NCI-H1694 treated with DMSO at 0.1 percent for 48 hours (cell line): ENCODE measurements at regions not wholly inside any gene's neighbourhood (a gene's known extent, or its start where the extent isn't known, plus 50 kb on each side); places are given as distances from the start of the nearest gene placed in this dataset.
"Not testable (repeated sequence)": the region's sequence is repeated elsewhere in the genome, so short reads cannot be mapped to it uniquely, and the experiment has no call there.

ENCODE experiments used
- DNase-seq: peaks from one replicate; lab custom pipeline; 2025; lab: John Stamatoyannopoulos, UW

- no peak for DNase-seq
Observed at GRCh38 chr4:117801756-117802155, 232.5 kb upstream of the NDST3 start.

DNA sequence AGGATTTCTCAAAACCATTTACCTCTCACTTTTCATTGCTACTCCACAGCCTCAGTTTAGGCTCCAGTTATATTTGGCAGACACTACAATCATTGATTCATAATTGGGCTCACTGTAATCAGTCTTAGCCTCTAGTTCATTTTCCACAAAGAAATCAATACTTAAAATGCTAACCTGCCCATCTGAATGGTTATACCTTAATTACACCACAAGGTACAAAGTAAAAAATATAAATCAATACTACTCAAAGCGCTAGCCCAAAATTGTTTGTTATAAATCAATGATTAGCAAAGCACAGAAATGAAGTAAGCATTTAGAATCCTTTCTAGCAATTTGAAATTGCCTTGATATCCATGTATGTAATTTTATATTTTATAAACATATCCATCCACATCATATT is 222.6 kb upstream of the NDST3 start:
- no peak for DNase-seq

GRCh38 chr4:117814277-117815246 is 219.7 kb upstream of the NDST3 start:
- no peak for DNase-seq

- DNase-seq: no peak
Observed at GRCh38 chr4:117817301-117817700, 217.0 kb upstream of the NDST3 start.

- no peak for DNase-seq
Observed at GRCh38 chr4:117821834-117822233, 212.5 kb upstream of the NDST3 start.

DNA sequence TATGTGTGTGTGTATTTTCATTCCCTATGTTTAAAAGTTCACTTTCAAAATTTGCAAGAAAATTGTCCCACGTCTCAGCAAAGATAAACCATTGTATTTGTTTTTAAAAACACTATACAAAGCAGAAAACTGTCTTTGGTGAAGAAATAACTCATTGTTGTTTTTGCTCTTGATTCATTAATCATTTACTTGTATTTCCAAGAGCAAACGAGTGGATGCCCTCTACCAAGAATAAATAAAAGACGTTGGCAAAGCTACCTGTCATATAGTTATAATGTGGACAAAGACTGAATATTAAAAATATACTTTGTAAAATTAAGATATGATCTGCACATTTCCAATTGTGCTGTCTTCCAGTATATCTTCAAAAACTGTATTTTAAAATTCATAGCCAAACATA is 210.9 kb upstream of the NDST3 start:
- DNase-seq: no peak

DNA sequence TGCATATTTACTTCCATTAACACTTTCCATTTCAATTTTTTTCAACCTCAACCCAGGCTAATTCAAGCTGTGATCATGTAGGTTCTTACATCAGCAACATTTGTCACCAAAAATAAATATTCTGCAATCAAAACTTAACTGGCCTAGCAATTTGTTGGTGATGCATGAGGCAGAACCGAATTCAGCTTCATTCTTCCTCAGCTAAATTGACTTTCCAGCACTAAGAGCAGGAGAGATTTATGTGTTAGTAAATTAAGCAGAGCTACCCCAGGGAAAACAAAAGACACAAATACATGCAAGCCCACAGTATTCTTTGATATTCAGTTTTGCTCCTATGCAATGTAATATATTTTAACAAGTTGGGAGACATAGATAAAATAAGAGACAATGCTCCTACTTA is 208.7 kb upstream of the NDST3 start:
- no peak for DNase-seq

DNA sequence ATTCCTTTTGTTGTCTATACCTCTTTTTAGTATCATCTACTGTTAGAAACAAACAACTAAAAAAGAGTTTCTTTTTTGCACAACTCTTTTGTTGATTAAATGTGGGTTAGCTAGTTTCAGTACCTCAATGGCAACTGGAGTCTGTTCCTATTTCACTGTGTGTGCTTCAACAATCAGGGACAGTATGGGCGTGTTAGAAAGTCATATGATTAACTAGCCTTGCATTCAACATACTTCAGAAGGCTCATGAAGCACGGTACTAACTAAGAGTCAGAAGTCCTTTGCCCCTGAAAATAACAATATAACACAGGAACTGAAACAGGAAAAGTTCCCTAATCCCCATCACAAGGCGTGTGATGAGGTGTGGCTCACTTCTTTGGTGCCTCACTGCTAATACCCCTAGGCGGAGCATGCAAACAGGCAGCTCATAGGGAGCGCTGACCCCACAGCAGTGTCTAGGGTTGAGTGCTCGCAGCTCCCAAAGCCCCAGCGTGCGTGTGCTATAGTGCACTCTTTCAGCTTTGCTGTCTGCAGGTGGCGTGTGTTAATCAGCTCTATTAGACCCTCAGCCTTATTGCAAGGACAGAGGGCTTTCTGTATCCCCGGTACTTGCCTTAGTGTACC is 203.1 kb upstream of the NDST3 start:
- DNase-seq: no peak

DNA sequence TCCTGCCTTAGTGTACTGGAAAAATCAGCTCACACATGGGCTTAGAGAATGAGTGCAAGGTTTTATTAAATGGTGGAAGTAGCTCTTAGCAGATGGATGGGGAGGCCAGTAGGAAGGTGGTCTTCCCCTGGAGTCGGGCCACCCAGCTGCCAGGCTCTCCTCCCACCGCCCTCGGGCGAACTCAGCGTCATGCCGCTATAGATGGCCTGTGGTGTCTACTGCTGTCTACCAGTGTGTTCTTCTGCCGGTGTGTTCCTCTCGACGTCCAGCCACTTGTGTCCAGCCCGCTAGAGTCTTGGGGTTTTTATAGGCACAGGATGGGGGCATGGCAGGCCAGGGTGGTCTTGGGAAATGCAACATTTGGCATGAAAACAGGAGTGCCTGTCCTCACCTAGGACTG is 198.7 kb upstream of the NDST3 start:
- DNase-seq: no peak

DNA sequence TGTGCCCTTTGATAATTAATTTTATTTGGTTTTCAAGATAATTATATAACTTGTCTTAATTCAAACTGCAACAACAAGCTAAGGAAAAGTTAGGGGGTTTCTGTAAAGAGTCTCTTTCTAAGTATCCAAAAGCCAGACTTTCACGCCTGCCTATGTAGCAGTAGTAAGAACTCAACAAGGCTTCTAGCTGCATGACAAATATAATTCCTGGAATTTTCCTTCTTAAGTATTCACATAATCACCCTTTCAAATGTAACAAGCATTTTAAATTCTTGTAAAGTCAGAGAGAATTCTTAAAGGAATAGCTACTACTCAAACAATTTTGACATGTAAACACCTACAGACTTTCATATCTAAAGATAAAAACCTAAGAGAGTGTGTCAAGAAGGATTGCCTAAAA is 189.7 kb upstream of the NDST3 start:
- DNase-seq: no peak

GRCh38 chr4:117845270-117845669 is 189.0 kb upstream of the NDST3 start:
- no peak for DNase-seq

DNA sequence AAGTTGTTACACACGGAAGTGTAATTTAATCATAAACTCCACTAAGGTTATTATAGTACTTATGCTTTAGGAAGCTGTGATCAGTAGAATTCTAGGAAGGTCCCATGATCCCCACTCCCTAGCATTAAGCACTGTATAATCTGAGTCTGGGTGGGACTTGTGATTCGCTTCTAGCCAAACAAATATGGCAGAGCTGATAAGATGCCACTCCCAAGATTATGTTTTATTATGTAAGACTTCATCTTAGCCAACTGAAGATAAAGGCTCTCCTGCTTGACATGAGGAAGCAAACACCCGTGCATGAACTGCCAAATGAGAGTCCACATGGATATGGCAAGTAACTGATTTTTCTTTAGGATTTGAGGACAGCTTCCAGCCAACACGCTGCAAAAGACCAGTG is 186.4 kb upstream of the NDST3 start:
- no peak for DNase-seq

DNA sequence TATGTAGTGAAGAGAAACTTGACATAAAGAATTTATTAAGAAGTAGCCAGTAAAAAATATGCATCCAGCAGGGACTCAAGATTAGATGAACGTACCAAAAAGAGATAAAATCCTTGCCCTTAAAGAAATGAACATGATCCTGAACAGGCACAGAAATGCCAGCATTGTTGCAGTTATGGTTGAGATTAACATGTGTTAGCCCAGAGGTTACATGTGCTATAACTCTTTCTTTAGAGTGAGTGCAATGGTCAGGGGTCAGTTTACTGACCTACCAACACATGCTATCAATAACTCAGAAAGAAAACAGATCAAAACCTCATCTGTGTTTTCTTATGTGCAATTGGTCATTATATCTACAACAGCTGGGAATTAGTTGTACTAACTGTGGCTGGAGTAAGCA is 166.1 kb upstream of the NDST3 start:
- no peak for DNase-seq

DNA sequence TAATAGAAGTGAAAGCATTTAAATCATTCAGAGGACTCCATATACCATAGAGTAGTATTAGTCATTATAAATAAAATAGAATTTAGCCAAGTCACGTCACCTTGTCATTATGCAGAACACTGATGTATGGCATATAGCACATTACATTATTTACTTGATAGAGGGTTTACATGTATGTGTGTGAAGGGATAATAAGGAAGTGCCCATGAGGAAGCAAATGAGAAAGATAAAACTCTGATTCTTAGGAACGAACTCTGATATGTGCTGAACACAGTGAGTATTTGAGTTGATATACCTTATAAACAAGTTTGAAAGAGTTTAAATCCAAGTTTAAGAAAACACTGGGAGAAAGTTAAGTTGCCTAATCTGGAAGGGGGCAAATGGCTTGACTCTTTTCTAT is 160.5 kb upstream of the NDST3 start:
- DNase-seq: no peak

GRCh38 chr4:117874216-117874615 is 160.1 kb upstream of the NDST3 start:
- DNase-seq: no peak

GRCh38 chr4:117889978-117890377 is 144.3 kb upstream of the NDST3 start:
- no peak for DNase-seq

DNA sequence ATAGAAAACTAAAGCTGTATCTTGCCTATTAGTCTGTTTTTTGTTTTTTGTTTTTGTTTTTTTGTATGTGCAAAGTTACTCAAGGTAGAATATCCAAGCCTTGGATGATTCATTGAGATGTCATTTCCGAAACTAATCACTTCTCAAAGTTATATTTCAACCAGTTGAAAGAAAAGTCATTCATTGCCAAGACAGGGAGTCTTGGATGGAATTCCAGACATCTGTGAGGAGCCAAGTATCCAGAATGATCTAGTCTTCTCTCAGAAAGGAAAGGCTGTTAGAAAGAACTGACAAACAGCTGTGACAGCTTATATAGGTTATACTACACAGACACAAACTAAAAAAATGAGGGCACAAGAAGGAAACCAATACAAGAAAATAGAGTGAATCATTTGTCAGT is 141.1 kb upstream of the NDST3 start:
- no peak for DNase-seq

GRCh38 chr4:117898496-117898895 is 135.8 kb upstream of the NDST3 start:
- DNase-seq: no peak

GRCh38 chr4:117900832-117901231 is 133.5 kb upstream of the NDST3 start:
- DNase-seq: no peak

DNA sequence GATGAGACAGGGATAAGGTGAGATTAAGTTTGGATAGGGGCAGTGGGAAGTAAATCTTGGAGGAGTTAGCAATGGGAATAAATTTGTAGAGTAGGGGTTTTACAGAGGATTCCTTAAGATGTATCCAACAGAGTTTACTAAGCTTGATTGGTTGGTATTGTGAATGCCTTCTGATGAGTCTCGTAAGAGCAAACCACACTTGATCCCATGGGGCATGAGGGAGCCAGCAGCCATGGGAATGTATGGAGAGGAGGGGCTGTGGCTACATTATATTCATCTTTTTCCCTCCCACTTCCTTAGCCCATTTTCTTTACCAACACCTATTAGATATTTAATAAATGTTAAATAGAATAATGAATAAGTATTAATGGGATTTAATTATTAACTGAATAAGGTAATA is 126.6 kb upstream of the NDST3 start:
- no peak for DNase-seq

- DNase-seq: peak; percentile 87
Observed at GRCh38 chr4:117908306-117909207, 125.7 kb upstream of the NDST3 start.

DNA sequence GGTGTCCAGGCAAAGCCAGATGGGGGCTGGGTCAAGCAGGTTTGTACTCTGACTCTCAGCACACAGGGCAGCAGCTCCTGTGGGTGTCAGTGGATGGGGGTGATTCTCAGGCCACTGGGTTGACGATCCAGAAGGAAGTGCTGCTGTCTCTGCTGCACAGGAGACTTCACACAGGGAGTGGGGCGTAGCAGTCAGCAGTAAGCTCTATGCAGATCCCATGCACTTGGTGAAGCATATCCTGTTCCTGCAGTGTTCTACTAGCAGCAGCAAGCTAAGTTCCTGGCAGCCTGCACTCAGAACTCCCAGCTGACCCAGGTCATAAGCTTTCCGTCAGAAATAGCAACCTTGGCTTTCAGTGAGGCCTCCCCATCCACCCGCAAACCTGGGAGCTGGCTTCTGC is 117.6 kb upstream of the NDST3 start:
- no peak for DNase-seq

DNA sequence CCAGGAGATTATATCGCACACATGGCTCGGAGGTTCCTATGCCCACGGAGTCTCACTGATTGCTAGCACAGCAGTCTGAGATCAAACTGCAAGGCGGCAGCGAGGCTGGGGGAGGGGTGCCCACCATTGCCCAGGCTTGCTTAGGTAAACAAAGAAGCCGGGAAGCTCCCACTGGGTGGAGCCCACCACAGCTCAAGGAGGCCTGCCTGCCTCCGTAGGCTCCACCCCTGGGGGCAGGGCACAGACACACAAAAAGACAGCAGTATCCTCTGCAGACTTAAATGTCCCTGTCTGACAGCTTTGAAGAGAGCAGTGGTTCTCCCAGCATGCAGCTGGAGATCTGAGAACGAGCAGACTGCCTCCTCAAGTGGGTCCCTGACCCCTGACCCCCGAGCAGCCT is 112.0 kb upstream of the NDST3 start:
- not testable (repeated sequence) for DNase-seq
